C4-2B (cell line): ENCODE measurements at regions not wholly inside any gene's neighbourhood (a gene's known extent, or its start where the extent isn't known, plus 50 kb on each side); places are given as distances from the start of the nearest gene placed in this dataset.

ENCODE experiments used
- H3K27ac ChIP-seq: fragments of 450-650 bp; 2 replicates; pipeline ENCODE4 v1.5.1; 2017
- ZFX ChIP-seq: fragments of 450-650 bp; IDR thresholded peaks from 2 replicates; pipeline ENCODE4 v1.6.1; 2017
- TF ChIP-seq, protein P1 (sequence below): fragments of 450-650 bp; conservative IDR thresholded peaks from 2 replicates; pipeline ENCODE4 v1.5.1; 2017; ENCODE audit warnings: mild to moderate bottlenecking

GRCh38 chr3:116871905-116872304, 162.3 kb downstream of the TUSC7 start:
- TF ChIP-seq ZFX = no peak
- TF ChIP-seq, protein P1, sequence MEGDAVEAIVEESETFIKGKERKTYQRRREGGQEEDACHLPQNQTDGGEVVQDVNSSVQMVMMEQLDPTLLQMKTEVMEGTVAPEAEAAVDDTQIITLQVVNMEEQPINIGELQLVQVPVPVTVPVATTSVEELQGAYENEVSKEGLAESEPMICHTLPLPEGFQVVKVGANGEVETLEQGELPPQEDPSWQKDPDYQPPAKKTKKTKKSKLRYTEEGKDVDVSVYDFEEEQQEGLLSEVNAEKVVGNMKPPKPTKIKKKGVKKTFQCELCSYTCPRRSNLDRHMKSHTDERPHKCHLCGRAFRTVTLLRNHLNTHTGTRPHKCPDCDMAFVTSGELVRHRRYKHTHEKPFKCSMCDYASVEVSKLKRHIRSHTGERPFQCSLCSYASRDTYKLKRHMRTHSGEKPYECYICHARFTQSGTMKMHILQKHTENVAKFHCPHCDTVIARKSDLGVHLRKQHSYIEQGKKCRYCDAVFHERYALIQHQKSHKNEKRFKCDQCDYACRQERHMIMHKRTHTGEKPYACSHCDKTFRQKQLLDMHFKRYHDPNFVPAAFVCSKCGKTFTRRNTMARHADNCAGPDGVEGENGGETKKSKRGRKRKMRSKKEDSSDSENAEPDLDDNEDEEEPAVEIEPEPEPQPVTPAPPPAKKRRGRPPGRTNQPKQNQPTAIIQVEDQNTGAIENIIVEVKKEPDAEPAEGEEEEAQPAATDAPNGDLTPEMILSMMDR = no peak

GRCh38 chr3:116872688-116873087, 163.1 kb downstream of the TUSC7 start:
- no peak overlapping the region for H3K27ac ChIP-seq
- TF ChIP-seq, protein P1 = no peak
- no peak for TF ChIP-seq ZFX

More at GRCh38 chr3:116871905-116872304, 162.3 kb downstream of the TUSC7 start:
- H3K27ac ChIP-seq = no peak overlapping the region

DNA sequence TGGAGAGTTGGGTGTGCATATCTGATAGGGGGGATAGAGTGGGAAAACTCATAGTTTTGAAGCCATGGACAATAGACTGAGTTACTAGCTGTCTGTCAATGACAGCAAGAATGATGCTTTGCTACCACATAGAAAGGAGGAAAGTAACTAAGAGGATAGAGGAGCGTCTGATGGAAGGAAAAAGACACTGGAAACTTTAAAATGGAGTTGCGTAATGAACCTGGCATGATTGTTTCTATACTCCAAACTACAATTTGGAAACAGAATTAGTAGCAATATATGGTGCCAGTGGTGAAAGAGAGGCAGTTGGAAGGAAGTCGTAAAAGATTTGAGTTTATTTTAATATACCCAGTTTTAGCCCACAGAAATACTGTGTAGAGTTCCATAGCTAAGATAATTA, 163.6 kb downstream of the TUSC7 start:
- no peak overlapping the region for H3K27ac ChIP-seq
- TF ChIP-seq, protein P1 = no peak
- no peak for TF ChIP-seq ZFX

DNA sequence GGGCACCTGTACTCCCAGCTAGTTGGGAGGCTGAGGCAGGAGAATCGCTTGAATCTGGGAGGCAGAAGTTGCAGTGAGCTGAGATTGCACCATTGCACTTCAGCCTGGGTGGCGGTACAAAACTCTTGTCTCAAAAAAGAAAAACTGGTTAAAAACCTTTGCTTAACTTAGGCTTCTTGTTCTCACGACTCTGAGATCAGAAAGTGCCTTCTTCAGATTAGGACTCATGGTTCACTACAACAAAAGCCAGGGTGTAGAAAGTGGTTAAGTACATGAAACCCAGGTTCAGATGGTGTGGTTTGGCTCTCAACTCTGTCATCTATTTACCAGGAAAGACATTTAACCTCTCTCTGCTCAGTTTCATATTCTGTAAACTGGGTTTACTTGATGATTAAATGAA, 168.4 kb downstream of the TUSC7 start:
- TF ChIP-seq, protein P1 = no peak
- no peak for TF ChIP-seq ZFX
- H3K27ac ChIP-seq = no peak overlapping the region

DNA sequence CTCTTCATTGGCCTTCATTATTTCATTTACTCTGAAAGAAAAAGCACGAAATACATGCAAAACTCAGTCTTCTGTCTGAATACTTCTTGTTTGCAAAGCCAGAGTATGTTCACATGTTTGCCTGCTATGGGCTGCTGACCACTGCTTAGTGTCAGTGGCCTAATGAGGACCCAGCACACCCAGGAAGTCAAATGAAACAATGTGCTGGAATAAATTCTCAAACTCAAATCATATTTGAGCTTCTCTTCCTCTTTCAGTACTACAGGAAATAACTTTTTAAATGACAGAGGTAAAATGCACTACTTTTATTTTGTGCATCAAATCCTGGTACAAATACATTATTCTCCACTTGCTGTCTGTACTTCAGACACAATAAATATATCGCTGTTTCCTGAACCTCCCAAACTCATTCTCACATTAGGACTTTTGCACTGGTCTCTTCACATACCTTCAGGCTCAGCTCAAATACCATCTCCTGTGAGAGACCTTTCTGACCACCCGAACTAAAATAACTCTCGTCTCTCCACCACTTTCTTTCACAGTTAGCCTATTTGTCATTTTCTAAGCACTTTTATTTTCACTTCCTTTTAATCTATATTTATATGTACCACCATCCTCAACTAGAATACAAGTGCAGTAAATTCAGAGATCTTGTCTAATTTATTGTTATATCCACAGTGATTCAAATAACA, 176.8 kb downstream of the TUSC7 start:
- H3K27ac ChIP-seq = no peak overlapping the region
- TF ChIP-seq ZFX = no peak
- TF ChIP-seq, protein P1 = no peak

- TF ChIP-seq ZFX = no peak
- TF ChIP-seq, protein P1 = no peak
- H3K27ac ChIP-seq = no peak overlapping the region
Measured at GRCh38 chr3:116896116-116896515, 186.5 kb downstream of the TUSC7 start.

DNA sequence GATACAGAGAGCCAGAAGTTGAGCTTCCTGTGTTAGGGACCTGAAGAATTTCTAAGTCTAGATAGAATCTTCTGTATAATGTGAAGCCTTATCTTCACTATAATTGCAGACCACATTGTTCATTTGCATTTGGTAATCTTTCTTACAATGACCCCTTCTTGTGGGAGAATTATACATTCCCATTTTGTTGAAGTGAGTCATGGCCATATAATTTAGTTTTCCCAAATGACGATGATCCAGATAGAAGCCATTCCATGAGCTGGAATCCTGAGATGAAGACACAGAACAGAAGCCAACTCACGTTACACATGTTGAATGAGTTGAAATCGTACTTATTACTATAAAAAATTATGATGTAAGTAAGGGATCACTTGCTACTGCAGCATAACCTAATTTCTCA, 187.8 kb downstream of the TUSC7 start:
- TF ChIP-seq ZFX = no peak
- TF ChIP-seq, protein P1 = no peak
- H3K27ac ChIP-seq = no peak overlapping the region
